Mucosa of descending colon (tissue), 3 donors: ENCODE measurements at regions not wholly inside any gene's neighbourhood (a gene's known extent, or its start where the extent isn't known, plus 50 kb on each side); places are given as distances from the start of the nearest gene placed in this dataset.

Experiments
- ATAC-seq: fragments of 200-7000 bp; cut with Tn5 transposase; one replicate; pipeline ENCODE4 v1.9.1; 2020; ENCODE audit warnings: mild to moderate bottlenecking, moderate library complexity
- DNase-seq, 3 donors: peaks; one replicate each; pipeline ENCODE4 v3.0.0-alpha.2; 2020
- H3K36me3 ChIP-seq: fragments of 200-600 bp; one replicate; pipeline ENCODE4 v1.8.0; 2021; ENCODE audit warnings: low read depth, mild to moderate bottlenecking
- H3K4me1 ChIP-seq: fragments of 200-600 bp; one replicate; pipeline ENCODE4 v1.8.0; 2021; ENCODE audit warnings: low read depth, mild to moderate bottlenecking
- H3K4me3 ChIP-seq: fragments of 200-600 bp; one replicate; pipeline ENCODE4 v1.8.0; 2021; ENCODE audit warnings: mild to moderate bottlenecking
- H3K9me3 ChIP-seq: fragments of 200-600 bp; one replicate; pipeline ENCODE4 v1.8.0; 2021; ENCODE audit warnings: mild to moderate bottlenecking
- CTCF ChIP-seq: fragments of 200-600 bp; IDR thresholded peaks from one replicate; pipeline ENCODE4 v1.8.0; 2022; ENCODE audit warnings: antibody characterized with exemption, mild to moderate bottlenecking
- intact Hi-C, 2 donors: fragments of 100-400 bp; cut with DNase I in 1 of 2; cut with micrococcal nuclease in 1 of 2; formaldehyde crosslinking; loops; one replicate each; pipeline versions ENCODE4 v1.11.0 to v1.11.1; 2022; cut with DNase I, micrococcal nuclease
- donor health status: DM: no; HTN: no; CAD: no; lungs with moderate emphysema.
- donor health status: DM: no; HTN: no; CAD: no.
- donor health status: DM: no; HTN: yes; CAD: no.

GRCh38 chr3:13177641-13178040, 104.4 kb upstream of the IQSEC1 start:
- intact Hi-C loops, result no loop called here
- ATAC-seq, result no peak
- Histone ChIP-seq H3K36me3 (no peaks in the 10 kb centered on the region), H3K9me3 (peaks cover 17% of the 10 kb centered on the region), H3K4me1 (no peaks in the 10 kb centered on the region), H3K4me3 (no peak overlapping the region)
- DNase-seq, result no peak
- TF ChIP-seq CTCF, result no peak

- TF ChIP-seq CTCF, result no peak
- intact Hi-C loops, result no loop called here
Measured at GRCh38 chr3:13177236-13177635, 104.0 kb upstream of the IQSEC1 start.

GRCh38 chr3:13176445-13176844, 103.2 kb upstream of the IQSEC1 start:
- Histone ChIP-seq H3K9me3 (peaks cover 17% of the 10 kb centered on the region), H3K4me3 (no peak overlapping the region), H3K36me3 (no peaks in the 10 kb centered on the region), H3K4me1 (no peaks in the 10 kb centered on the region)
- DNase-seq (no peak), ATAC-seq (no peak)
- intact Hi-C loops, result no loop called here
- no peak for TF ChIP-seq CTCF

More at GRCh38 chr3:13177236-13177635, 104.0 kb upstream of the IQSEC1 start:
- ATAC-seq (no peak), DNase-seq (no peak)
- Histone ChIP-seq H3K4me1 (no peaks in the 10 kb centered on the region), H3K9me3 (peaks cover 17% of the 10 kb centered on the region), H3K4me3 (no peak overlapping the region), H3K36me3 (no peaks in the 10 kb centered on the region)

GRCh38 chr3:13174803-13175135, 101.5 kb upstream of the IQSEC1 start:
- no peak for TF ChIP-seq CTCF
- DNase-seq (no peak), ATAC-seq (no peak)
- intact Hi-C loops, result no loop called here
- Histone ChIP-seq H3K36me3 (no peaks in the 10 kb centered on the region), H3K4me3 (no peak overlapping the region), H3K4me1 (no peaks in the 10 kb centered on the region), H3K9me3 (peaks cover 15% of the 10 kb centered on the region)

- H3K9me3 ChIP-seq, result peaks cover 9% of the 10 kb centered on the region
- no peak for DNase-seq
Measured at GRCh38 chr3:13174011-13174802, 101.0 kb upstream of the IQSEC1 start.

More at GRCh38 chr3:13174011-13174802, 101.0 kb upstream of the IQSEC1 start:
- intact Hi-C loops, result no loop called here
- Histone ChIP-seq H3K4me3 (no peak overlapping the region), H3K4me1 (no peaks in the 10 kb centered on the region), H3K36me3 (no peaks in the 10 kb centered on the region)
- TF ChIP-seq CTCF, result no peak
- no peak for ATAC-seq
